Erythroblast (primary cell): ENCODE measurements at regions not wholly inside any gene's neighbourhood (a gene's known extent, or its start where the extent isn't known, plus 50 kb on each side); places are given as distances from the start of the nearest gene placed in this dataset.
"Not testable (repeated sequence)": the region's sequence is repeated elsewhere in the genome, so short reads cannot be mapped to it uniquely, and the experiment has no call there.

Experiments
- DNase-seq, 2 experiments: peaks; one replicate each; lab custom pipeline; 2025; lab: John Stamatoyannopoulos, UW
- GATA1 ChIP-seq: IDR thresholded peaks from 2 replicates; pipeline ENCODE4 v1.6.1; 2011; ENCODE audit warnings: low read depth, mild to moderate bottlenecking, control low read depth, low read length, moderate library complexity
- POLR2A ChIP-seq: IDR thresholded peaks from 2 replicates; pipeline ENCODE4 v1.6.1; 2011; ENCODE audit warnings: mild to moderate bottlenecking, low read length

- TF ChIP-seq GATA1: no peak
- no peak for TF ChIP-seq POLR2A
- DNase-seq: no peak
Measured at GRCh38 chr3:99586701-99587100, 51.7 kb upstream of the COL8A1 start.

DNA sequence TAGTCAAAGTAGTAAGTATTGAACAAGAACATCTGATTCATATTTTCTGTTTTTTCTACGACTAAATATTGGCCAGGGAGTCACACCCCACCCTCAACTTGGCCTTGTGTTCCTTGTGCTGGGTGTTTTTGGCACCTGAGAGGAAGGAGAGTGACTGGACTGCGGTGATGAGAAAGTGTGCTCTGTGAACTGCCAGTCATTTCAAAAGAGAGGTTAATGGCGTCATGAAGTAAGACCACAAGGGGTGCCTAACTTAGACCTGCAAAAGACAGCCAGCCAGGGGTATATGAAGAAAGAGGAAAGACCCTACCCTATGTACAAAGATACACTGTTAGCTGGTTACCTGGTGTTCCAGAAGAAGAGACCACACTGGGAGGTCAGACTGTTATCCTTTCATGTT lies 58.4 kb upstream of the COL8A1 start:
- DNase-seq: no peak
- TF ChIP-seq POLR2A (no peak), GATA1 (no peak)

GRCh38 chr3:99579246-99579645 lies 59.1 kb upstream of the COL8A1 start:
- no peak for DNase-seq
- TF ChIP-seq POLR2A: no peak
- TF ChIP-seq GATA1: no peak

DNA sequence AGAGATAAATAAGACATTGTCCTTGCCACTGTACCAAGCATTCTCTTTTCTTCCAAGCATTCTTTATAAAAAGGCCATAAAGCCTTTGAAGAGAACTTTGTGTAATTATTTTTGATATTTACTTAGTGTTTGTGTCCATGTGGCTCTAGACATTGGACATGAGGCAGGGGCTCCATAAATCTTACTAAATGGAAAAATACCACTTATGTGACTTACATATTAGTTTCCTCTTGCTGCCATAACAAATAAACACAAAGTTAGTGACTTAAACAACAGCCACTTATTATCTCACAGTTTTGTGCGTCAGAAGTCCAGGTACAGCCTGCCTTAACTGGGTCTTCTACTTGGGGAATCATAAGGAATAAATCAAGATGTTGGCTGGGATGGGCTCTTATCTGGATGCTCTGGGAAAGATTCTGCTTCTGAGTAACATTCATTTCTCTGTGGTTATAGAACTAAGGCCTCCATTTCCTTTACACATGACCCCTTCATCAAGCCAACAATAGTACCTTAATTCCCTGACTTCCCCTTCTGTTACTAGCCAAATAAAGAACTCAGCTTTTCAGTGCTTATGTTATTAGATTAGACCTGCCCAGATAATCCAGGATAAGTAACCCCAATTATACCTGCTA lies 59.9 kb upstream of the COL8A1 start:
- no peak for TF ChIP-seq POLR2A
- no peak for TF ChIP-seq GATA1
- DNase-seq: no peak

DNA sequence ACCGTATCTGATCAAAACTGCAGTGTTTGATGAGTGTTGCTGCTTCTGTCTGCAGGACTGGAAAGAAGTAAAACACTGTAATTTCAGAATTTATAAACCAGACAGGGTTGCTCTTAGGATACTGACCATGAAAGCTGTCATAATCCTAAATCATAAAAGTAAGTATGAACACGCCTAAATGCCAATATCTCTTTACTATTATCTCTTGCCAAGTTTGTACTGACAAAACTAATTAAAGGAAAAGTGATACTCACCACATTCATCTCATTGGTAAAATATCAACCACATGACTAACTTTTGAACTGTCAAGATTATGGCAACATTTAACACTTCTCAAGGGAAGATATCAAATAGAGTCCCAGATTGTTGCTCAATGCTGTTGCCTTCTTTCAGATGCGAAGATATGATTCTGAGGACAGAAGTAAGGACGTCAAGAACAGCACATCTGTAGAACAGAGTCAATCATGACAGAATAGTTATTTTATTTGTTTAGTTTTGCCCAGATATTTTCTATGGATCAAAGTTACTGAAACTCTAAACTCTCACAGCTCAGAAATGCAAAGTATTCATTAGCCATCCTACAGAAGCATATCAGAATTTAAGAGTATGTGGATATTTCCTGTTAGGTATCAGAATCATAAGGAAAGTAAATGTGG lies 61.4 kb upstream of the COL8A1 start:
- no peak for TF ChIP-seq POLR2A
- TF ChIP-seq GATA1: no peak
- no peak for DNase-seq

GRCh38 chr3:99575683-99576082 lies 62.7 kb upstream of the COL8A1 start:
- DNase-seq: no peak
- TF ChIP-seq GATA1 (no peak), POLR2A (no peak)

DNA sequence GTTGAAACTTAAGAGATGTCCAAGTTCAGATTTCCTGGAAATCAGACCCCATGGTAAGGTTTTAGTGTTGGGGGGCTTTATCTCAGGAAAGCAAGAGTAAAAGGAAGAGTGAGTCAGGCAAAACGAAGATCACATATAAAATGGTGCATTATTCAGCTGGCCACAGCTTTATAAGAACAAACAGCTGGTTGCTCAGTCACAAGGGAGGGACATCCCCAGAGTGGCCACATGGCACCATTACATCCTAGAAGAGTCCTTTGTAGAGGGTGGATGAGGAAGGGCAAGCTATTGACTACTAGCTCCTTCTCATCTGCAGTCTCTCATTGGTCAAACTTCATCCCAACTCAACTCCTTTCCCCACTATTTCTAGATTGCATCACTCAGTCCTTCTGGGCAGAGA lies 68.3 kb upstream of the COL8A1 start:
- TF ChIP-seq GATA1 (no peak), POLR2A (no peak)
- no peak for DNase-seq

- DNase-seq: no peak
- TF ChIP-seq GATA1 (no peak), POLR2A (no peak)
Measured at GRCh38 chr3:99568663-99569335, 69.6 kb upstream of the COL8A1 start.

- TF ChIP-seq POLR2A (no peak), GATA1 (no peak)
- no peak for DNase-seq
Measured at GRCh38 chr3:99565331-99565730, 73.1 kb upstream of the COL8A1 start.

GRCh38 chr3:99562990-99563607 lies 75.3 kb upstream of the COL8A1 start:
- DNase-seq: no peak
- TF ChIP-seq GATA1 (no peak), POLR2A (no peak)

DNA sequence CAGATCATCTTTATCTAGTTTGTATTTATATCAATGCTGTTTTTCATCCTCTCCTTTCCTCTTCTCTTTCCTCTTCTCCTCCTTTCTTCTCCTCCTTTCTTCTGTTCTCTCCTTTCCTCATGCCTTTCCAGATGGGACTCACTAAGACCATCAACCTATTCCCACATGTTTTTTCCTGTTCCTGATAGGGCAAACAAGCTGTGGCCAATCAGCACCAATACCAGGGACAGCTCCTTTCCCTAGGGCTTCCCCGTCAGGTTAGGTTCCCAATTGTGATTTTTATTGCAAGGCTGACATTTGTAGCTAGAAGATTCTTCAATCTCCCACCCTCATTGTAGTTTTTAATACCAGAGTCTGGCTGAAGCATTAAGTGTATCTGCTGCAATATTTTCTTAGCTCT lies 76.3 kb upstream of the COL8A1 start:
- no peak for DNase-seq

DNA sequence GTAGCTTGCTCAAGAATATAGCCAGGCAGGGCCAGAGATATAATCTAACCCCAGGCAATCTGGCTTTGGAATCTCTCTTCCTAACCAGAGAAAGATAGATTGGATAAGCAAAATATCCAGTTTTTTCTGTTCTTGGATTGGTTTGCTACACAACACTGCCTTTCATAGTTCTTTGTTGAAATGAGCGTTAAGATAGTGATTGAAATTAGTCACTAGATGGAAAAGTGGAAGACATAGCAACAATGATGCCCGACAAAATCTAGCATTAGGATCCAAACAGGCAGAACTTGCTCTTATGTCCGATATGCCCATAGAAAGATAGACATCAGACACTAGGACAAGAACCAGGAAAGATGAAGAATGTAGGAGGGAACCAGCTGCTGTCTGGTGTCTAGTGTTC lies 77.3 kb upstream of the COL8A1 start:
- TF ChIP-seq GATA1: no peak
- DNase-seq: no peak

More for the DNA sequence above, 76.3 kb upstream of the COL8A1 start:
- TF ChIP-seq GATA1 (no peak), POLR2A (no peak)

- TF ChIP-seq GATA1: no peak
- TF ChIP-seq POLR2A: no peak
- no peak for DNase-seq
Measured at GRCh38 chr3:99559196-99559595, 79.2 kb upstream of the COL8A1 start.

- DNase-seq: not testable (repeated sequence)
Measured at GRCh38 chr3:99555885-99556284, 82.5 kb upstream of the COL8A1 start.

- TF ChIP-seq GATA1: no peak
- no peak for TF ChIP-seq POLR2A
- no peak for DNase-seq
Measured at GRCh38 chr3:99551520-99551919, 86.9 kb upstream of the COL8A1 start.
